AG08395 (cell line): ENCODE measurements at regions not wholly inside any gene's neighbourhood (a gene's known extent, or its start where the extent isn't known, plus 50 kb on each side); places are given as distances from the start of the nearest gene placed in this dataset.

Experiments used
- DNase-seq: peaks from one replicate; pipeline ENCODE4 v3.0.0; 2012; ENCODE audit warnings: mixed read lengths, low spot score

DNA sequence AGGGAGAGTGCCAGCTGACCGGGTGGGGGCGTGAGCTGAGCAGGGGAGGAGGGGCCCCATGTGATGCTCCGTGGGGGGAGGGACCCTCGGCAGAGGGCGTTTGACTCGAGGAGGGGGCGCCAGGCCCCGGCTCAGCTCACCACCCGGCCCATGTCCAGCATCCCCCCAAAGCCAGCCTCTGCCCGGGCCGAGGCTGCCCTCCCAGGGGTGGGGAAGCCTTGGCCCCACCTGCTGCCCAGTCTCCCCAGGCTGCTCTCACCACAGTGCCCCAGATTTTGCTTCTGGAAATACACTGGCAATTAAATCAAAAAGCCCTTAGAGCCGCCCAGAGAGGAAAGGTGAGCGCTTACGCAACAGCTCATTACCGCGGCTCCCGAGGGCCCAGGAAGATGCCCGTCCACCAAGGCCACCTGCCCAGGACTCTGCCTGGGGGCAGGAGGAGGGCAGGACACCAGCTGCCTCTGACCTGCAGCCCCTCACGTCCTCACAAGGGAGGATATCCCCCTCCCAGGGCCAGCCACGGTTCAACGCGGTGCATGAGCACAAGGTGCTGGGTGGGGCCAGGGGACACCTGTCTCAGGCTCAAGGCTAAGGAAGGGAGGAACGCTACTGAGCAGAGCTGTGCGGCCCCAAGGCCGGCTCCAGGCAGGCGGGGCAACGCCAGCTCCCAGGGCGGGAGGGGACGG lies 70.0 kb upstream of the INPP5A start:
- no peak for DNase-seq

DNA sequence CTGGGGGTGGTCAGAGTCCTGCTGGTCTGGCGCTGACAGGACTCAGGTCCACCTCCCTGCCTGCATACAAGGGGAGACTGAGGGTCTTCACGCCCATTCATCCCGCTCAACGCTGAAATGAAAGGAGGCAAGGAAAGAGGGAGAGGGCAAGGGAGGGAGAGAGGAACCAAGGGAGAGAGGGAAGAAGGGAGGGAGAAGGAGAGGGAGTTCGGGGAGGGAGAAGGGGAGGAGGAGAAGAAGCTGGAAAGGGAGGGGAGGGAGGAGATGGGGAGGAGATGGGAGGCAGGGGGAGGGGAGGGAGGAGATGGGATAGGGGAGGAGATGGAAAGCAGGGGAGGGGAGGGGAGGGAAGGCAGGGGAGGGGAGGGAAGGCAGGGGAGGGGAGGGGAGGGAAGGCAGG lies 69.4 kb upstream of the INPP5A start:
- DNase-seq, result no peak

DNA sequence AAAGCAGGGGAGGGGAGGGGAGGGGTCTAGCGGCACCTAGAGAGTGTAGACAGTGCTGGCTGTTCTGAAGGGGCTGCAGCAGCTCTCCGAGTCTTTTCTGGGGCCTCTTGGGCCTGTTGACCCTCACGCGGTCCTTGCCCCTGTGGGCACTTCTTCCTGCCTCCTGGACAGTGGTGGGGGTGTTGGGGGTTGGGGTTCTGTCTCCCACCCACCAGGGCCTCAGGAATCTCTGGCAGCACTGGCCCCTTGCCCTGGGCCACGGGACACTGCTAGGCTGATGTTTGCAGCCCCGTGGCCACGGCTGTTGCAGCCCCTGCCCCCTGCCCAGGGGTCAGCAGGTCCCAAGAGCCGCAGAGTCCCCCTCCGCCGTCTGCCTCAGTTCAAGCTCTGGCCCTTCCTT lies 68.9 kb upstream of the INPP5A start:
- no peak for DNase-seq

DNA sequence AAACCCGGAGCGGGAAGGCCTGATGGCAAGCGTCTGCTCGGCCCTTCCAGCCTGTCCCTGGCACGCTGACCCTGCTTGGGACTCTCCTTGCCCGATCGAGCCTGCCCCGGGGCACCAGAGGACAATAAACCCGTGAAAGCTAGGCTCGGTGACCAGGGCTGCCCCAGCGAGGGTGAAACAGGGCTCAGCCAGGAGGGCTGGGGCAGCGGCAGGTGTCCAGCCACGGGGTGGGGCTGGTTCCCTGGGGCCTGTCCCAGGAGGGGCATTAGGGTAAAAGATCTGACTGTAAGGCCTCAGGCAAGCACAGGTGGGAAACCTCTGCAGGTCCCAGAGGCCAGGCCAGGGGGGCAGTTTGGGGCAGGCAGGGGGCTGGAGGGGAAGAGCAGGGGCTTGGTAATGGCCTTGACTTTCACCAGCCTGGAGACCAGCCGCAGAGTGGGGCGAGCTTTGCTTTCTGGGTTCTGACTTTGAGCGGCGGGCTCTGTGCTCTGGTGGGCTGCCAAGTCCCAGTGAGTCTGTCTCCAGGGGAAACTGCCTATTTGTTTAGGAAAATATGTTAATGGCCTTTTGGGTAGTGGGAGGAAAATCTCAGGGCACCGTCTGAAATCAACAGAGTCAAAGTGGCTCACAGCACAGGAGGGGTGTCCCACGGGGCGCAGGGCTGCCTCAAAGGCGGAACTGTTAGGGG lies 68.2 kb upstream of the INPP5A start:
- DNase-seq, result no peak

DNA sequence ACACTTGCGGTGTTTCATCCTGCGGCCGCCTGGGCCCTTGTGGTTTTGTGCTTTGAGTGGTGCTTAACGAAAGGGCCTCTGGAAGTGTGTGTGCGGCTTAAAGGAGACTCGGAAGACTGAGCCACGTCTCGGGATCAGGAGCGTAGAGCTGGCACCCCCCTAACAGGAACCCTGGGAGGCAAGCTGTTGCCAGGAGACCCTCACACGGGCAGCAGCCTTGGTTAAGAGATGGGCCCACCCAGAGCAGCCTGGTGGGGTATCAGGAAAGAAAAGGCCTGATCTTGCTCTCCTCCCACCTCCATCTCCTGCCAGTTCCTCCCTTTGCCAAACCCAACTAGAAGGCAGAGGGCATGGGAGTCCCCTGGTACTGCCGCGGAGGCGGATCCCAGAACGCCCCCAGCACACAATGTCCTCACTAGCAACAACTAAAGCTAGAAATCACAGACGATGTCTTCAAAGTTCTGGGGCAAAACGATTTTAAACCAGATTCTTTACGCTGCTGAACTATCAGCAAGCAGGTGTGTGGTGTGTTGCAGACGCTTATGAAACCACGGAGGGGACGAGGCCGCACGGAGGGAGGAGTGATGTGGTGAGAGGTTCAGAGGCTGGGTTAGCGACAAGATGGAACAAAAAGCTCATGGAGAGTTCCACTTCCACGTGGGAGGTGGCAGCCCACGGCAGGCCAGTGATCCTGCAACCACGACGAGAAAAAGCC lies 67.0 kb upstream of the INPP5A start:
- no peak for DNase-seq

DNA sequence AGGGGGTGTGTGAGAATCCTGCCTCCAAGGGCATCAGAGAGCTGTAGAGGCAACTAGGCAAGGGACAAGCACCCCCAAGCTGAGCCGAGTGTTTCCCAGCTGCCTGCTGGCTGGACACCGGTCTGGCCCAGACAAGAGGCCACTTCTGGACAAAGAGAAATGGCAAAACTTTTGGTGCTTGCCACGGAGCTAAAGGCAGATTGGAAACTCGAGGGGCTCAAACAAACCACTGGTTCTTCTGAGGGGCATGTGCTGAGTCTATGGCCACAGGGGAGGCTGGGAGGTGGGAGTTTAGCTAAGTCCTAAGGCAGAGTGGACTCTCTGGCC lies 66.5 kb upstream of the INPP5A start:
- no peak for DNase-seq

DNA sequence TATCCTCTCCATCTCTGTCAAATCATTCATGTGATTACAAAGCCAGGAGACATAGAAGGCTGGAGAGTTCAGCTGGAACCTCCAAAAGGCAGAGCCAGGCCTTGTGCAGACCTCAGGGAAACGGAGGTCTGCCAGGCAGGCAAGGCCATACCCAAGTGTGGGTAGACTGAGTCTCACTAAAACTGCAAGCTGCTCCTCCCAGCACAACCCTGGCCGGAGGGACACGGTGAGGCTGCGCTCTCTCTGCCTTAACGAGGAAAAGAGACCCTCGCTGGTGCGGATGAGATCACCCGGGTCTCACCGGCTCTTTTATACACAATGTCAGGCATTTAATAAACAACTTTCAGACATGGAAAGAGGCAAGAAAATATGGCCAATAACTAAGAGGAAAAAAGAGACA lies 66.1 kb upstream of the INPP5A start:
- DNase-seq, result no peak

DNA sequence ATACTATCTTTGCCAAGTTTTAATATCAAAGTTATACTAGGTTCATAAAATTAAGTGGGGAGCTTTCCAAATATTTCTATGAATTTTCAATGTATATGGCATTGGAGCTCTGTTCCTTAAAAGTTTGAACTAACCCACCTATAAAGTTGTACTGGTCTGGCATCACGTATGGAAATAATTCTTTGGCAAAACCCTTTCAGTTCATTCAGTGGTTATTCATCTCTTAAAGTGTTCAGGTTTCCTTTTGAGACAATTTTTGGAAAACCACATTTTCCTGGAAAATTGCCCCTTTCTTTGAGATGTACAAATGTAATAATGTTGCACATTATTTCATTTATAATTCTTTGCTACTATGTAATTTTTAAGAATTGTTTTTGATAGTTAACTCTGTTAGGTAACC lies 62.5 kb upstream of the INPP5A start:
- no peak for DNase-seq

DNA sequence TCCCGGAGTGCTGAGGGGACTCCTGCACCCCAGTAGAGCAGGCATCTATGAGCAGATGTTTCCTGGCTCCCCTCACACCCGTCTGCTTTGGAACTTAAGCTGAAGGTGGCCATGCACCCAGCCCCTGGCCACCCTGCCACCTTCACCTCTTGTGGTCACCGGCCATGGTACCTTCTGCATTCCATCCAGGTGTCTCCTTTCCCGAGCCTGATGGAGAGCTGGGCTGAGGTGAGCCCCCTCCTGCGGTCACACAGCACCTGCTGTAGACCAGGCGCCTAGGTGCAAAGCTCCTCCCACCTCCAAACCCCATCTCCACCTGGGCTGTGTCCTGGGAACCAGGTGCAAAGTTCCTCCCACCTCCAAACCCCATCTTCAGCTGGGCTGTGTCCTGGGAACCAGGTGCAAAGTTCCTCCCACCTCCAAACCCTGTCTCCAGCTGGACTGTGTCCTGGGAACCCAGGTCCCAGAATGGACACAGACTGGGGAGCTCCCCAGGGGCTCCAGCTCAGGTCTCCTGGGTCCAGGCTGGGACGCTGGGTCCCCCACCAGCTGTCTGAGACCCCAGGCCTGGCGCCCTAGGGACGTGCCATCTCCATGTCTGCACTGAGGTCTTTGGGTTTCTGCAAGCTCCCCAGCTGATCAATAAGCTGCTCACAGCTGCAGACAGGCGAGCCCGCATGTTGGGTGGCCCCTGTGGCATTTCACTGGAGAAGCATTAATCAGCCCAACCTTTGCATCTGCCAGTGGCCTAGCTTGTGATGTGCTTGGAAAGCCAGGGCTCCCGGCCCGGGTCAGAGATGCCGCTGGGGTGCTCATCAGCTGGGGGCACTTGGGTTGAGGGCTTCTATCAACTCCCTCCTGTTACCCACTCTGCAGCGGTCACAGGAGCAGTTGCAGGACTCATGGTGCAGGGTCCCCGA lies 61.2 kb upstream of the INPP5A start:
- no peak for DNase-seq

DNA sequence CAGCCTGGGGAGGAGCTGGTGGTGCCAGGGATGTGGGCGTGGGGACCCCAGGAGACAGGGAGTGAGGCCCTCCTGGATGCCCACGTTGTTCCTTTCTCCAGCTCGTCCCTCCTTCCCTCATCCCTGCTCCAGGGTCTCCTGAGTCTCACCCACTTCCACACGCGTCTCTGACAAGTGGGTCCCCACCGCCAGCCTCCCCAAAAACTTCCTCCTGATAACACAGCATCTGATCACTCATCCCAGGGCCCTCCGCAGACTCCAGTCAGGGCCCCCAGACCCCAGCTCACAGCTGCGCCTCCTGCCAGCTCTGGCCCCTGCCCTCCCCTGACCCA lies 60.6 kb upstream of the INPP5A start:
- DNase-seq, result no peak

DNA sequence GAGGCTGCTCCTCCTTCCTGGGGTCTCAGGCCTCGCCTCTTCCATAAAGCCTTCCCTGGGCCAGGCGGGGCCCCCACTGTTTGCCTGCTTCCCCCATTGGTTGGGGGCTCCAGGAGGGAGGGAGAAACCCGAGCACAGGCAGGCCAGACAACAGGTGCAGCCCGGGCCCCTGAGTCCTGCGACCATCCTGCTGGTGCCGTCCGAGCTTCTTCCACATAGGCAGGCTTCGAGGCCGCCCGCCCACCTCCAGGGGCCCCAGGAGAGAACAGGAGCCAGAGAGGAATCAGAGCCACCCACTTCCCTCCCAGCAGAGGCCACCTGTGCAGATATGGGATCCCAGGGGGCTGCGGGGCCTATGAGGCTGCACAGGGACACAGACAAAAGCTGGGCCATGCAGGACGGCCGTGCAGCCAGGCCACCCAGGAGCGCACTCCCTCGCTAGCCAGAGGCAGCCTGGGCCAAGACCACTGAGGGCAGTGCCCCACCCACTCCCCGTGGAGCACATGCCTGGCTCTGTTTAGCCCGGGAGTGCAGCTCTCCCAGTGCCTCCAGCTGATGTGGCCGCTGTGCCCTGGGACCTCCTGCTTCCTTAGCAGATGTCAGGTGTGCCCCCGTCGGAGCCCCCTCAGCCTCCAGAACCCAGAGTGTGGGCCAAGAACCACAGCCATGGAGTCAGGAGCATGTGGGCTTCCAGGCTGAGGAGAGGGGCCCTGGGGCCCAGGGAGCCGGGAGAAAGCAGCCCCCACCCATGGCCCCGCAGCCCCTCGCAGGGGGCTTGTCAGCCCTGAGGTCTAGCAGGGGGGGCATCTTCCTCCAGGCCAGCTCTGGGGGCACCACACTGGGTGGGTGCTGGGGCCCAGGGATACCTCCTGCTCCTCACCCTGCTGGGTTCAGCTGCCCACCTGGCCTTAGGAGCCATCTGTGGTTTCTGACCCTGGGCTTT lies 59.9 kb upstream of the INPP5A start:
- DNase-seq, result no peak

DNA sequence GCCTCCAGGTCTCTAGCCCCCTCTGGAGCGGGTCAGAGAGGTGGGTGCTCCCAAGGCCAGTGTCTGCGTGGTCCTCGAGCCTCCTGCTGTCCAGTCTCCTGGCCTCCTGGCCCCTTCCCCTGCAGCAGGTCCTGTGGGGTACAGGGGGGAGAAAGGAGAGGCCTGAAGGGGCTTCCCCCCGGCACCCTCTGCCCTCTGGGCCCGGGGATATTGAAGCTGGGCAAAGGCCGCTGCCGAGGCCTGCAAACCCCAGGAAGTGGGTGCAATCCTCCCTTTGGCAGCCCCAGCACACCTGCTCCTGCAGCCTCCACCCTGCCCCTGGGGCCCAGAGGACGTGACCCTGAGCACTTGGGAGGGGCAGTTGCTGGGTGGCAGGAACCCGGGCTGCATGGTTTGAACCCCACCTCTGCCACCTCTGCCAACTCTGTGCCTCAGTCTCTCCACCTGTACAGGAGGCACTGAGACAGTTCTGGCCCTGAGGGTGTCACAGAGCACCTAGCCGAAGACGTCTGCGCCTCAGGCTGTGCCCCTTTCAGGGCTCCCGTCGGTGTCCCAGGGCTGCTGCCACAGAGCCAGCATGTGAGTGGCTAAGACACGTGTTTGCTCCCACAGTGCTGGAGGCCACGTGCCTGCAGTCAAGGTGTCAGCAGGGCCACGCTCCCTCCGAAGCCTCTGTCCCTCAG lies 59.1 kb upstream of the INPP5A start:
- DNase-seq, result no peak

DNA sequence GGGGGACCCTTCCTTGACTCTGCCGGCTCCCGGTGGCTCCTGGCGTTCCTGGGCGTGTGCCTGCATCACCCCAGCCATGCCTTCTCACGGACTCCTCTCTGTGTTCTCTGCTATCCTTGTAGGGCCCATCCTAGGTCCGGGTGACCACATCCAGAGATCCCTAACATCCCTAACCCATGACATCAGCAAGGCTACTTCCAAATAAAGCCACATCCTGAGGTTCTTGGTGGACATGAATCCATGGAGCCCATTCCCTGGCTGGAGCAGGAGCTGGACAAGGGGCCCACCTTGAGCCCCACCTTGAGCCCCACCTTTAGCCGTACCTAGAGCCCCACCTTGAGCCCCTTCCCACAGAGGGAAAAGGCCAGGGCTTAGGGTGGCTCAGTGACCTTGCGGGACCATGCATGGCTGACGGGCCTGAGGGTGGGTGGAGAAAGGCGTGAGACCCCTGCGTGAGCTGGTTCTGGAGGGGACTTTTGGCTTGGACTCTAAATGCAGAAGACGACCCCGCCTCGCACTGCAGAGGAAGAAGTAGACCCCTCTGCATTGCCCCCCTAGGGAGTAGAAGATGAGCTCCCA lies 58.5 kb upstream of the INPP5A start:
- DNase-seq, result no peak

DNA sequence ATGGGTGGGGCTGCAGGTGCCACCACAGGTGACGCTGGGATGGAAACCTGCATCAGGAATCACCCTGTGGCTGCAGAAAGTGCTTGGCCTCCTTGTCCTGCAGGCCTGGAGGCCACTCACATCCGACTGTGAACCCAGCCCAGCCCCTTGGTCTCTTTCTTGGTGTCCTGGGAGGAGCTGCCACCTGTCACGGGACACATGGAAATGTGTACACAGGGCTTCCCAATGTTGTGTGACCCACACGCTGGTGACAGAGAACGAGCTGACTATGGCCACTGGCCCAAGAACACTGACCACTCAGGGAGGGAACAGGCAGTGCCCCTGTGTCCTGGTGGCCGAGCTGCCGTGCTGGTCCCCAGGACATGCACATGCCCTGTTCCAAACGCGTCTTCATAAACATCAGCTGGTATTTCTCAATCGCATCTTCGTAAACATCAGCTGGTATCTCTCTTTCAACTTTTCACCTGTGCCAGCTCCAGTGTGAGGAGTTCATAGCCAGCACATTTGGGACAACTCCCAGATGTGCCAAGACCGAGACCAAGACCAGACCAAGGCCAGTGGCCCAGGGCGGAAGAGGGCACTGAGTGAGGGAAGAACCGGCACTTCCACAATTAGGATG lies 57.9 kb upstream of the INPP5A start:
- DNase-seq, result no peak

DNA sequence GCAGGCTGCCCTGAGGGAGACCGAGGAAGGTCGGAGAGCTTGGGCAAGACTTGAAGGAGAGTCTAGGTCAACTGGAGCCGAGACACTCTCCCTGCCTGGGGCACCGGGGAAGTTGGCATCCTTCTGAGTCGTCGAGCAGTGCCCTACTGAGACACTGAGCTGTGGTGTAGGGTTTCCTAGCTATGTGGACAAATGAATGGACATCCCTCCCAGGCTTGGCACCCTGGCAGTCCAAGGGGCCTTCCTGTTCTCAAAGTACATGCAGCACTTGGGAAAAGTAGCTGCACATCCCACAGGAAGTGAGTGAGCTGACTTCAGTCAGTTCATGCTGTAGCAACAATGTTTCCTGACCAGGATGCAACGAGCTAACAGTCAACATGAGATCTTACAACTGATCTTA lies 57.2 kb upstream of the INPP5A start:
- DNase-seq, result no peak

DNA sequence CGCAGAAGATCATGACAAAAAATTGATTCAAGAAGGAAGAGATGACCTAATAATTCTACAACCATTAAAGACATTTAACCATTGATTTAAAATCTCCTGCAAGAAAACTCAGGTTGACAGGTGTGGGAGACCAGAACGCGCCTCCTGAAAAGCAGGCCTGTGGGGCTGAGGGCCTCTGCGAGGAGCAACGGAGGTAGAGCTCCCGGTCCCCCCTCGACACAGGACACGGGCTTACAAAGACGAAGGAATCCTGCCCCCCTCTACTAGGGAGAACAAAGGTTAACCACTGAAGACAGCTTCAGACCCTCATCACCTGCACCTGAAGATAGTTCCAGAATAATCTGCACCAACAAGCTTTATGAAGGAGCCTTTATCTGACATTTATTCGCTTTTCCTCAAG lies 55.9 kb upstream of the INPP5A start:
- no peak for DNase-seq

DNA sequence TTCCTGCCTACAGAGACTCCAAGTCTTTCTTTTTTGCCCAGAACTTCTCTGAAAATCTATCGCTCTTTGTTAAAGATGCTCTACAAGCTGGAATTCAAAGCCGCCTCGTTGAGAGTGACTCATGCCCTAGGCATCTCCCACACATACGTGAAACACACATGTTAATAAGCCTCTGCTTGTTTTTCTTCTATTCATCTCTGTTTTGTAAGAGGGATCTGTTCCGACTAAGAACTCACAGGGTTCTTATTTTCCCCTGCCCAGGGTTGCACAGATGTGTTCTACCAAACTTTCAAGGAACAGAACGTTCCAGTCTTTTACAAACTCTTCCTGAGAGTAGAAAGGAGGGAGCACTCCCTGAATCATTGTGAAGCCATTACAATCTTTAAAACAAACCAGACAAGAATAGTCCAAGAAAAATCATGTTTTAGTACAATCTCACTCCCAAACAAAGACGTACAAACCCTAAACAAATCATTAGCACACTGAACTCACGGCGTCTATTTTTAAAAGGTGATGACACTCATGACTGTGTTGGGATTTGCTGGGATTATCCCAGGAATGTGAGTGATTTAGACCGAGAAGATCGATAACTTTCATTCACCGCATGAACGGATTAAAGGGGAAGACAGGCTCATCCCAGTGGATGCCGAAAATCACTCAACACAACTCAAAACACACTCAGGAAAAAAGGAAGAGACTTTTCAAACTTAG lies 55.3 kb upstream of the INPP5A start:
- DNase-seq, result peak; percentile 74

DNA sequence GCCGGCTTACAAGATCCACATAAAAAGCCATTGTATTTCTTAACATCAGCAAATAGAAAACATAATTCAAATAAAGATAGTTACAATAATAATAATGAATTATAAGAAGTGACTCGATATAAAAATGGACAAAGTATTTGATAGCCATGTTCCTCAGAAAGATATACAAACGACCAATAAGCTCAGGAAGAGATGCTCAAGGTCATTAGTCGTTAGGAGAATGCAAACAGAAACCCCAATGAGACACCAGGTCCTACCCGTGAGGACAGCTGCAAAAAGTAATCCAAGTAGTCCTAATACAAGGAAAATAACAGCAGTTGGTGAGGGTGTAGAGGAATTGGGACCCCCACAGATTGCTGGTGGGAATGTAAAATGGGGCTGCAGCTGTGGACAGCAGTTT lies 54.2 kb upstream of the INPP5A start:
- DNase-seq, result no peak

DNA sequence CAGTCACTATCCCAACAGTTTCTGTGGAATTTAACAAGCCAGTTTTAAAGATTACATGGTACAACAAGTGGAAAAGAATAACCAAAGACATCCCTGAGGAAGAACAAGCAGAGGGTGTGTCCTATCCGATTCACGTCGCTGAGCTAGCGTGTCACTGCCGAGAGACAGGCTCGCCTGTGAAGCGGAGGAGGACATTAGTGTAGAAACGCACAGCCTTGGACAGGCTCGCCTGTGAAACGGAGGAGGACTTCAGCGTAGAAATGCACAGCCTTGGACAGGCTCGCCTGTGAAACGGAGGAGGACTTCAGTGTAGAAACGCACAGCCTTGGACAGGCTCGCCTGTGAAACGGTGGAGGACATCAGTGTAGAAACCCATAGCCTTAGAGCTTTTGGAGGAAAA lies 52.7 kb upstream of the INPP5A start:
- no peak for DNase-seq
